Tibial nerve (tissue), 4 donors: ENCODE measurements at regions not wholly inside any gene's neighbourhood (a gene's known extent, or its start where the extent isn't known, plus 50 kb on each side); places are given as distances from the start of the nearest gene placed in this dataset.

ENCODE experiments used
- CTCF ChIP-seq, 5 experiments: fragments of 200-600 bp in 3 of 5; fragments of 450-650 bp in 2 of 5; sonication (generic) in 3 of 5; IDR thresholded peaks; one replicate each; pipeline ENCODE4 v1.5.1; 2016 to 2019; ENCODE audit warnings: antibody characterized with exemption in 5 of 5, mild to moderate bottlenecking in 3 of 5, moderate library complexity in 2 of 5
- EP300 ChIP-seq, 2 donors: sonication (generic); formaldehyde crosslinking; IDR thresholded peaks; one replicate each; pipeline ENCODE4 v1.6.1; 2017; ENCODE audit warnings: antibody characterized with exemption in 2 of 2, mild to moderate bottlenecking in 1 of 2
- POLR2A ChIP-seq, 2 donors: fragments of 450-650 bp; IDR thresholded peaks; one replicate each; pipeline ENCODE4 v1.6.1; 2017; ENCODE audit warnings: antibody characterized with exemption in 2 of 2, mild to moderate bottlenecking in 2 of 2, moderate library complexity in 2 of 2

GRCh38 chr5:168120401-168121137 is 170.9 kb upstream of the WWC1 start:
- no peak for TF ChIP-seq POLR2A (IDR thresholded peaks at IDR 0.05)
- TF ChIP-seq CTCF (IDR thresholded peaks at IDR 0.05), result no peak
- no peak for TF ChIP-seq EP300 (IDR thresholded peaks at IDR 0.05)
